WTC11 (cell line): ENCODE measurements at regions not wholly inside any gene's neighbourhood (a gene's known extent, or its start where the extent isn't known, plus 50 kb on each side); places are given as distances from the start of the nearest gene placed in this dataset.

ENCODE experiments used
- CREB1 ChIP-seq: sonication (generic); formaldehyde crosslinking; IDR thresholded peaks from 2 replicates; pipeline ENCODE4 v1.8.0; 2023; ENCODE audit warnings: mild to moderate bottlenecking, missing genetic modification reagents
- CREM ChIP-seq: sonication (generic); formaldehyde crosslinking; IDR thresholded peaks from 2 replicates; pipeline ENCODE4 v1.8.1; 2022; ENCODE audit warnings: mild to moderate bottlenecking, missing genetic modification reagents, moderate library complexity
- IRF2 ChIP-seq: sonication (generic); formaldehyde crosslinking; IDR thresholded peaks from 2 replicates; pipeline ENCODE4 v1.8.0; 2022; ENCODE audit warnings: low read depth, missing genetic modification reagents, borderline replicate concordance
- JUN ChIP-seq: sonication (generic); formaldehyde crosslinking; IDR thresholded peaks from 2 replicates; pipeline ENCODE4 v1.8.0; 2023; ENCODE audit warnings: mild to moderate bottlenecking, missing genetic modification reagents
- ZNF317 ChIP-seq: sonication (generic); formaldehyde crosslinking; IDR thresholded peaks from 2 replicates; pipeline ENCODE4 v1.8.1; 2023; ENCODE audit warnings: low read depth, mild to moderate bottlenecking, moderate library complexity, missing genetic modification reagents, borderline replicate concordance
- TF ChIP-seq, protein P1 (sequence below): fragments of 200-600 bp; IDR thresholded peaks from 2 replicates; pipeline ENCODE4 v1.8.0; 2022; ENCODE audit warnings: antibody characterized with exemption
- TF ChIP-seq, protein P2 (sequence below): sonication (generic); formaldehyde crosslinking; IDR thresholded peaks from 2 replicates; pipeline ENCODE4 v1.8.1; 2023; ENCODE audit warnings: mild to moderate bottlenecking, missing genetic modification reagents, moderate library complexity
- TF ChIP-seq, protein P3 (sequence below): sonication (generic); formaldehyde crosslinking; IDR thresholded peaks from 2 replicates; pipeline ENCODE4 v1.8.1; 2022; ENCODE audit warnings: low read depth, missing genetic modification reagents, borderline replicate concordance

DNA sequence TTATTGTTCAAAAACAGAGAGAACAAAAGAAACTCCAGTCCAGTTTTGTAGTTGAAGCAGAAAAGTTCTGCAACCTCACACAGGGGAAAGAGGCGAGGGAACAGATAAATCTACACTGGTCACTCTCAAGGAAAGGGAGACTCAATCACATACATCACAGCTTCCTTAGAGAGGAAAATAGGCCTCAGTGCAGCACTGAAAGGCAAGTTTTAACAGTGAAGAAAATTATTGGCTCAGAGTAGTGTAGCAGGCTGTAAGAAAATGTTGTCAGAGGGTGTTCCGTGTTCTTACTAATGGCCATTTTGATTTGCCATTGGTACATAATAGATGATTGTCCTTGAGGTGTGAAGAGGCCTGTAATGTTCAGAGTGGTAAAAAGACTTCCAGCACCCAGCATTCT lies 530.0 kb upstream of the CDH6 start:
- TF ChIP-seq, protein P1, sequence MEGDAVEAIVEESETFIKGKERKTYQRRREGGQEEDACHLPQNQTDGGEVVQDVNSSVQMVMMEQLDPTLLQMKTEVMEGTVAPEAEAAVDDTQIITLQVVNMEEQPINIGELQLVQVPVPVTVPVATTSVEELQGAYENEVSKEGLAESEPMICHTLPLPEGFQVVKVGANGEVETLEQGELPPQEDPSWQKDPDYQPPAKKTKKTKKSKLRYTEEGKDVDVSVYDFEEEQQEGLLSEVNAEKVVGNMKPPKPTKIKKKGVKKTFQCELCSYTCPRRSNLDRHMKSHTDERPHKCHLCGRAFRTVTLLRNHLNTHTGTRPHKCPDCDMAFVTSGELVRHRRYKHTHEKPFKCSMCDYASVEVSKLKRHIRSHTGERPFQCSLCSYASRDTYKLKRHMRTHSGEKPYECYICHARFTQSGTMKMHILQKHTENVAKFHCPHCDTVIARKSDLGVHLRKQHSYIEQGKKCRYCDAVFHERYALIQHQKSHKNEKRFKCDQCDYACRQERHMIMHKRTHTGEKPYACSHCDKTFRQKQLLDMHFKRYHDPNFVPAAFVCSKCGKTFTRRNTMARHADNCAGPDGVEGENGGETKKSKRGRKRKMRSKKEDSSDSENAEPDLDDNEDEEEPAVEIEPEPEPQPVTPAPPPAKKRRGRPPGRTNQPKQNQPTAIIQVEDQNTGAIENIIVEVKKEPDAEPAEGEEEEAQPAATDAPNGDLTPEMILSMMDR: no peak
- TF ChIP-seq ZNF317 (CRISPR knock-in tag): no peak
- TF ChIP-seq, protein P2, sequence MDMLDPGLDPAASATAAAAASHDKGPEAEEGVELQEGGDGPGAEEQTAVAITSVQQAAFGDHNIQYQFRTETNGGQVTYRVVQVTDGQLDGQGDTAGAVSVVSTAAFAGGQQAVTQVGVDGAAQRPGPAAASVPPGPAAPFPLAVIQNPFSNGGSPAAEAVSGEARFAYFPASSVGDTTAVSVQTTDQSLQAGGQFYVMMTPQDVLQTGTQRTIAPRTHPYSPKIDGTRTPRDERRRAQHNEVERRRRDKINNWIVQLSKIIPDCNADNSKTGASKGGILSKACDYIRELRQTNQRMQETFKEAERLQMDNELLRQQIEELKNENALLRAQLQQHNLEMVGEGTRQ (CRISPR knock-in tag): no peak
- TF ChIP-seq IRF2 (CRISPR knock-in tag): no peak
- TF ChIP-seq CREM (CRISPR knock-in tag): no peak
- TF ChIP-seq, protein P3, sequence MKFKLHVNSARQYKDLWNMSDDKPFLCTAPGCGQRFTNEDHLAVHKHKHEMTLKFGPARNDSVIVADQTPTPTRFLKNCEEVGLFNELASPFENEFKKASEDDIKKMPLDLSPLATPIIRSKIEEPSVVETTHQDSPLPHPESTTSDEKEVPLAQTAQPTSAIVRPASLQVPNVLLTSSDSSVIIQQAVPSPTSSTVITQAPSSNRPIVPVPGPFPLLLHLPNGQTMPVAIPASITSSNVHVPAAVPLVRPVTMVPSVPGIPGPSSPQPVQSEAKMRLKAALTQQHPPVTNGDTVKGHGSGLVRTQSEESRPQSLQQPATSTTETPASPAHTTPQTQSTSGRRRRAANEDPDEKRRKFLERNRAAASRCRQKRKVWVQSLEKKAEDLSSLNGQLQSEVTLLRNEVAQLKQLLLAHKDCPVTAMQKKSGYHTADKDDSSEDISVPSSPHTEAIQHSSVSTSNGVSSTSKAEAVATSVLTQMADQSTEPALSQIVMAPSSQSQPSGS (CRISPR knock-in tag): no peak
- no peak for TF ChIP-seq CREB1
- no peak for TF ChIP-seq JUN
